ENCODE measurements at regions not wholly inside any gene's neighbourhood (a gene's known extent, or its start where the extent isn't known, plus 50 kb on each side); places are given as distances from the start of the nearest gene placed in this dataset.

- Histone ChIP-seq H4K20me1 (ENCODE audit: insufficient read depth, low read length) (no peaks in the 10 kb centered on the region), H3K36me3 (replicated peaks in 1 of 2; ENCODE audit: control insufficient read depth in 1 of 2, insufficient read depth in 2 of 2, low read length in 2 of 2) (no peaks in the 10 kb centered on the region), H2AFZ (ENCODE audit: insufficient read depth, low read depth, low read length, poor library complexity, severe bottlenecking) (no peak overlapping the region), H3K27me3 (ENCODE audit: control insufficient read depth in 2 of 2, insufficient read depth in 2 of 2, low read length in 2 of 2) (peaks cover 0 to 14% of the 10 kb centered on the region in 2 donors), H3K79me2 (ENCODE audit: insufficient read depth, low read length) (no peaks in the 10 kb centered on the region), H3K4me1 (ENCODE audit: control insufficient read depth in 1 of 2, insufficient read depth in 2 of 2, low read length in 2 of 2) (no peaks in the 10 kb centered on the region), H3K4me3 (replicated peaks in 1 of 3; ENCODE audit: low read depth in 2 of 3, low read length in 3 of 3) (no peak overlapping the region), H3K9ac (ENCODE audit: insufficient read depth, low read length, poor library complexity, severe bottlenecking) (no peak overlapping the region), H3K27ac (ENCODE audit: low read depth in 1 of 2, low read length in 2 of 2) (no peak overlapping the region), H3K4me2 (replicated peaks; ENCODE audit: extremely low read depth, low read length, poor library complexity, severe bottlenecking) (no peak overlapping the region), H3K9me3 (replicated peaks in 1 of 2; ENCODE audit: control insufficient read depth in 1 of 2, insufficient read depth in 1 of 2, low read length in 2 of 2) (no peaks in the 10 kb centered on the region)
- Mint-ChIP-seq H3K27ac (no peak overlapping the region), H3K9me3 (no peaks in the 10 kb centered on the region), H3K27me3 (ENCODE audit: low read depth in 3 of 3) (peaks cover 18 to 33% (median 21%) of the 10 kb centered on the region in 3 donors), H3K4me3 (no peak overlapping the region), H3K4me1 (no peaks in the 10 kb centered on the region), H3K36me3 (no peaks in the 10 kb centered on the region)
- TF ChIP-seq CTCF (IDR thresholded peaks at IDR 0.05) = no peak
- no peak for DNase-seq
- WGBS (ENCODE audit: insufficient coverage) = 100% methylated on average over 1 of the region's 5 CpGs
- intact Hi-C loops (cut with micrococcal nuclease) = no loop called here
Measured at GRCh38 chr11:119795690-119796089, 66.7 kb upstream of the NECTIN1 start.

GRCh38 chr11:119795231-119795630, 66.2 kb upstream of the NECTIN1 start:
- intact Hi-C loops (cut with micrococcal nuclease) = no loop called here
- peaks cover 0 to 14% of the 10 kb centered on the region in 2 donors for H3K27me3 ChIP-seq (ENCODE audit: control insufficient read depth in 2 of 2, insufficient read depth in 2 of 2, low read length in 2 of 2)
- Mint-ChIP-seq H3K4me1 (no peaks in the 10 kb centered on the region), H3K27ac (no peak overlapping the region), H3K9me3 (no peaks in the 10 kb centered on the region), H3K27me3 (ENCODE audit: low read depth in 3 of 3) (peaks cover 16 to 33% (median 21%) of the 10 kb centered on the region in 3 donors), H3K36me3 (no peaks in the 10 kb centered on the region), H3K4me3 (no peak overlapping the region)
- WGBS (ENCODE audit: insufficient coverage) = 84% methylated on average over 12 of the region's 12 CpGs
- H2AFZ ChIP-seq (ENCODE audit: insufficient read depth, low read depth, low read length, poor library complexity, severe bottlenecking) = no peak overlapping the region
- H3K4me3 ChIP-seq (replicated peaks in 1 of 3; ENCODE audit: low read depth in 2 of 3, low read length in 3 of 3) = no peak overlapping the region
- H3K4me1 ChIP-seq (ENCODE audit: control insufficient read depth in 1 of 2, insufficient read depth in 2 of 2, low read length in 2 of 2) = no peaks in the 10 kb centered on the region
- H3K9me3 ChIP-seq (replicated peaks in 1 of 2; ENCODE audit: control insufficient read depth in 1 of 2, insufficient read depth in 1 of 2, low read length in 2 of 2) = no peaks in the 10 kb centered on the region
- H3K4me2 ChIP-seq (replicated peaks; ENCODE audit: extremely low read depth, low read length, poor library complexity, severe bottlenecking) = no peak overlapping the region
- H3K79me2 ChIP-seq (ENCODE audit: insufficient read depth, low read length) = no peaks in the 10 kb centered on the region
- no peak overlapping the region for H3K27ac ChIP-seq (ENCODE audit: low read depth in 1 of 2, low read length in 2 of 2)
- no peak for DNase-seq
- no peak overlapping the region for H3K9ac ChIP-seq (ENCODE audit: insufficient read depth, low read length, poor library complexity, severe bottlenecking)
- H3K36me3 ChIP-seq (replicated peaks in 1 of 2; ENCODE audit: control insufficient read depth in 1 of 2, insufficient read depth in 2 of 2, low read length in 2 of 2) = no peaks in the 10 kb centered on the region
- TF ChIP-seq CTCF (IDR thresholded peaks at IDR 0.05) = no peak
- no peaks in the 10 kb centered on the region for H4K20me1 ChIP-seq (ENCODE audit: insufficient read depth, low read length)
